ENCODE measurements at regions not wholly inside any gene's neighbourhood (a gene's known extent, or its start where the extent isn't known, plus 50 kb on each side); places are given as distances from the start of the nearest gene placed in this dataset.
A peak's percentile ranks its signal among the peaks of the same experiment; 100 is the strongest.

- intact Hi-C loops (cut with DNase I), result no loop called here
- no peaks in the 10 kb centered on the region for H3K4me1 ChIP-seq (replicated peaks in 1 of 2)
- TF ChIP-seq POLR2A (IDR thresholded peaks at IDR 0.05) (no peak), CTCF (IDR thresholded peaks at IDR 0.05) (no peak)
- no peaks in the 10 kb centered on the region for H3K9me3 ChIP-seq (replicated peaks in 1 of 3)
- H3K36me3 ChIP-seq (replicated peaks in 1 of 2), result no peaks in the 10 kb centered on the region
- peaks cover 22% of the 10 kb centered on the region for H3K27me3 ChIP-seq
- DNase-seq, result peak in 1 of 7 donors; percentile 18
- no peak overlapping the region for H3K27ac ChIP-seq
- 45 to 61% (median 47%) methylated on average over 4 of the region's 4 CpGs for whole genome bisulfite sequencing, 4 donors
- no peak overlapping the region for H3K4me3 ChIP-seq
Observed at GRCh38 chr3:128551867-128552266, 58.9 kb upstream of the GATA2 start.

DNA sequence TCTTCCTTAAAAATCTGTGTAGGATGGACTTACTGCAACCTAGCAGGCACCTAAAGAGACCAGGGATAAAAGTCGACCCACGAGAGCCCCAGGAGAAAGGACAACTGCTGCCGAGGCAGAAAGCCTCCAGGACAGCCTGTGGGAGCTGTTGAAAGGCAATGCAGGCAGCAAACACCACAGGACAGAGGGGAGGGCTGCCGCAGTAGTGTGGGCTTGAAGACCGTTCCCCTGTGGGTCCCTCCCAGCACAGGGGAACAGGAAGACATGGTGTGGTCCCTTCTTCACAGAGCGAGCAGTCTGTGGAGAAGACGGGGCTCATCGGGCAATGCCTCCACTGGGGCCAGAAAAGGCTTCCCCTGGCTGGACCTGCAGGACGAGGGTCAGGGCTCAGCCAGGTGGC is 58.5 kb upstream of the GATA2 start:
- TF ChIP-seq POLR2A (IDR thresholded peaks at IDR 0.05) (no peak), CTCF (IDR thresholded peaks at IDR 0.05) (no peak)
- no peak for DNase-seq
- H3K36me3 ChIP-seq (replicated peaks in 1 of 2), result no peaks in the 10 kb centered on the region
- H3K27me3 ChIP-seq, result peaks cover 22% of the 10 kb centered on the region
- H3K27ac ChIP-seq, result no peak overlapping the region
- H3K4me1 ChIP-seq (replicated peaks in 1 of 2), result no peaks in the 10 kb centered on the region
- intact Hi-C loops (cut with DNase I), result no loop called here
- 55 to 84% (median 66%) methylated on average over 3 to 9 of the region's 9 CpGs for WGBS, 4 donors
- H3K4me3 ChIP-seq, result no peak overlapping the region
- no peaks in the 10 kb centered on the region for H3K9me3 ChIP-seq (replicated peaks in 1 of 3)

GRCh38 chr3:128550471-128551126 is 57.6 kb upstream of the GATA2 start:
- peaks cover 17% of the 10 kb centered on the region for H3K27me3 ChIP-seq
- intact Hi-C loops (cut with DNase I), result no loop called here

DNA sequence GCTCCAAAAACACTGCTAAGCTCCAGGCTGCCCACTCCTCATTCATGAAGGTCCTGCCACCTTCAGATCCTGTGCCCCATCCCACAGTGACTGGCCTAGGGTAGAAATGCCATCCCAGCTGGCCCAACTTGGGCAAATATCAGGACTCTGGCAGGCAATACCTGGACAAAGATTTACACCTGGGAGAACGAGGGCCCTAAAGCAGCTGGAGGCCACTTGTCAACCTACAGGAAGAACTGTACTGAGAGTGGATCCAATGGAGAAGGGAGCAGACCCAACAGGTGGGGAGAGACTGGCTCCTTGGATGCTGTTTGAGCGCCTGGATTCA is 57.1 kb upstream of the GATA2 start:
- Histone ChIP-seq H3K4me1 (replicated peaks in 1 of 2) (no peaks in the 10 kb centered on the region), H3K27ac (peak overlapping the region in 1 of 5 donors; percentile 72), H3K4me3 (no peak overlapping the region), H3K9me3 (replicated peaks in 1 of 3) (no peaks in the 10 kb centered on the region), H3K27me3 (peaks cover 12% of the 10 kb centered on the region), H3K36me3 (replicated peaks in 1 of 2) (no peaks in the 10 kb centered on the region)
- DNase-seq, result no peak
- intact Hi-C loops (cut with DNase I), result no loop called here
- WGBS, 4 donors, result 75 to 100% (median 85%) methylated on average over 1 to 2 of the region's 2 CpGs
- TF ChIP-seq POLR2A (IDR thresholded peaks at IDR 0.05) (no peak), CTCF (IDR thresholded peaks at IDR 0.05) (no peak)

More at GRCh38 chr3:128550471-128551126, 57.6 kb upstream of the GATA2 start:
- H3K4me3 ChIP-seq, result no peak overlapping the region
- peak overlapping the region in 1 of 5 donors; percentile 72 for H3K27ac ChIP-seq
- H3K9me3 ChIP-seq (replicated peaks in 1 of 3), result no peaks in the 10 kb centered on the region
- H3K36me3 ChIP-seq (replicated peaks in 1 of 2), result no peaks in the 10 kb centered on the region
- WGBS, 4 donors, result 79 to 84% (median 82%) methylated on average over 7 to 18 of the region's 18 CpGs
- no peaks in the 10 kb centered on the region for H3K4me1 ChIP-seq (replicated peaks in 1 of 2)
- TF ChIP-seq POLR2A (IDR thresholded peaks at IDR 0.05), result no peak
- TF ChIP-seq CTCF (IDR thresholded peaks at IDR 0.05), result no peak
- DNase-seq, result no peak
